ENCODE measurements at regions not wholly inside any gene's neighbourhood (a gene's known extent, or its start where the extent isn't known, plus 50 kb on each side); places are given as distances from the start of the nearest gene placed in this dataset.
A peak's percentile ranks its signal among the peaks of the same experiment; 100 is the strongest.

DNA sequence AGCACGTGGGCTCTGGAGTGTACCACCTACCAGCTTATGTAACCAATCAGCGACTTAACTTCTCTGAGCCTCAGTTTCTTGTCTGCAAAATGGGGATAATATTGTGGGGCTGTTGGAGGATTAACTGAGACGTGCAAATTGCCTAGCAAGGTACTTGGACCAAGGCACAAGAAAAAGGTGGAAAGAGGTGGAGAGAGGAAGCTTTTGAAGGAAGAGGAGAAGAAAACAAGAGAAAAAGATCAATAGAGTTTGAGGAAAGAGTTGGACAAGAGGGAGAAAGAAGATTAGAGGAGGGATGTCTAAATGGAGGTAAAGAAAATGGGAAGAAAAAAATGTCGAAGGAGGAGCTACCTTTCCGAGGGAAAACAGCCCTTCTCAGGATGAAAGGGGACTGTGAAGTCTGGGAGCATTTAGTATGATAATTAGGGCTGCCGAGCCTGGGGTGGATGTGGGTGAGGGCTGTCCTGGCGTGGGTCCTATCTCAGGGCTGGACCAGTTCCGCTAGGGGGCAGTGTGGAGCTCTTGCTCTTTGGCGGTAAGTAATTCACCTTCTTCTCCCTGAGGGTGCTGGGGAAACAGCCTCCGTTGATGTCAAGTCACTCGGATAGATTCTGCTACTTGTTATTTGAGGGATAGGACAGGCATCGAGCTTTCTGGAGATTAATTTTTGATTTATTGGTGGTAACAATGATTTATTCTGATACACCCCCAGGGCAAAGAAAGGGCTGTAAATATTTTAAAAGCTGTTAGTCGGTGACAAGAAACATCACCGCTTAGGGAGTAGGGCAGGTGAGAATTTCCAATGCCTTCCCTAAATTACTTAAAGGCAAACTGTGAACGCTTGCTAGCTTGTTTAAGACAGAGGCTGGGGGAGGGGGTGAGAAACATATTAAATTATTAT lies 79.0 kb upstream of the NFASC start:
- TF ChIP-seq, protein P1, sequence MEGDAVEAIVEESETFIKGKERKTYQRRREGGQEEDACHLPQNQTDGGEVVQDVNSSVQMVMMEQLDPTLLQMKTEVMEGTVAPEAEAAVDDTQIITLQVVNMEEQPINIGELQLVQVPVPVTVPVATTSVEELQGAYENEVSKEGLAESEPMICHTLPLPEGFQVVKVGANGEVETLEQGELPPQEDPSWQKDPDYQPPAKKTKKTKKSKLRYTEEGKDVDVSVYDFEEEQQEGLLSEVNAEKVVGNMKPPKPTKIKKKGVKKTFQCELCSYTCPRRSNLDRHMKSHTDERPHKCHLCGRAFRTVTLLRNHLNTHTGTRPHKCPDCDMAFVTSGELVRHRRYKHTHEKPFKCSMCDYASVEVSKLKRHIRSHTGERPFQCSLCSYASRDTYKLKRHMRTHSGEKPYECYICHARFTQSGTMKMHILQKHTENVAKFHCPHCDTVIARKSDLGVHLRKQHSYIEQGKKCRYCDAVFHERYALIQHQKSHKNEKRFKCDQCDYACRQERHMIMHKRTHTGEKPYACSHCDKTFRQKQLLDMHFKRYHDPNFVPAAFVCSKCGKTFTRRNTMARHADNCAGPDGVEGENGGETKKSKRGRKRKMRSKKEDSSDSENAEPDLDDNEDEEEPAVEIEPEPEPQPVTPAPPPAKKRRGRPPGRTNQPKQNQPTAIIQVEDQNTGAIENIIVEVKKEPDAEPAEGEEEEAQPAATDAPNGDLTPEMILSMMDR (IDR thresholded peaks at IDR 0.05; ENCODE audit: low read length): peak; percentile 80
- TF ChIP-seq EZH2 (IDR thresholded peaks at IDR 0.05; ENCODE audit: borderline replicate concordance, low read length): no peak
